RWPE2 (cell line): ENCODE measurements at regions not wholly inside any gene's neighbourhood (a gene's known extent, or its start where the extent isn't known, plus 50 kb on each side); places are given as distances from the start of the nearest gene placed in this dataset.

ENCODE experiments used
- ATAC-seq: fragments of 200-7000 bp; cut with Tn5 transposase; 3 replicates; pipeline ENCODE4 v1.9.1; 2021; ENCODE audit warnings: low read depth
- DNase-seq: peaks from one replicate; pipeline ENCODE4 v3.0.0-alpha.2; 2020; ENCODE audit warnings: low spot score
- H3K27ac ChIP-seq: fragments of 450-650 bp; 2 replicates; pipeline ENCODE4 v1.5.1; 2017; ENCODE audit warnings: mild to moderate bottlenecking; ENCODE audit not compliant: poor library complexity, severe bottlenecking
- H3K27me3 ChIP-seq: fragments of 250-450 bp; sonication (Bioruptor Pico); 2 replicates; pipeline ENCODE4 v1.5.1; 2021; ENCODE audit warnings: mild to moderate bottlenecking, moderate library complexity; ENCODE audit not compliant: insufficient read depth, poor library complexity, severe bottlenecking
- H3K36me3 ChIP-seq: fragments of 250-450 bp; sonication (Bioruptor Pico); 2 replicates; pipeline ENCODE4 v1.5.1; 2020; ENCODE audit warnings: low read depth, mild to moderate bottlenecking, moderate library complexity
- H3K4me1 ChIP-seq: fragments of 250-450 bp; sonication (Bioruptor Pico); 2 replicates; pipeline ENCODE4 v1.5.1; 2021; ENCODE audit warnings: mild to moderate bottlenecking, moderate library complexity; ENCODE audit not compliant: insufficient read depth, poor library complexity, severe bottlenecking
- H3K4me3 ChIP-seq: fragments of 250-450 bp; sonication (Bioruptor Pico); 2 replicates; pipeline ENCODE4 v1.5.1; 2021; ENCODE audit warnings: mild to moderate bottlenecking, moderate library complexity; ENCODE audit not compliant: severe bottlenecking
- H3K9me3 ChIP-seq: fragments of 250-450 bp; sonication (Bioruptor Pico); 2 replicates; pipeline ENCODE4 v1.5.1; 2021; ENCODE audit warnings: mild to moderate bottlenecking, moderate library complexity; ENCODE audit not compliant: severe bottlenecking
- CTCF ChIP-seq: fragments of 450-650 bp; IDR thresholded peaks from one replicate; pipeline ENCODE4 v1.5.1; 2017; ENCODE audit warnings: mild to moderate bottlenecking, moderate library complexity; ENCODE audit not compliant: poor library complexity, severe bottlenecking

GRCh38 chr4:36003051-36003450 is 241.3 kb downstream of the ARAP2 start:
- Histone ChIP-seq H3K4me1 (peaks cover 21% of the 10 kb centered on the region), H3K27ac (no peak overlapping the region), H3K36me3 (no peaks in the 10 kb centered on the region), H3K4me3 (no peak overlapping the region), H3K27me3 (no peaks in the 10 kb centered on the region), H3K9me3 (no peaks in the 10 kb centered on the region)
- DNase-seq (no peak), ATAC-seq (no peak)
- TF ChIP-seq CTCF = no peak

DNA sequence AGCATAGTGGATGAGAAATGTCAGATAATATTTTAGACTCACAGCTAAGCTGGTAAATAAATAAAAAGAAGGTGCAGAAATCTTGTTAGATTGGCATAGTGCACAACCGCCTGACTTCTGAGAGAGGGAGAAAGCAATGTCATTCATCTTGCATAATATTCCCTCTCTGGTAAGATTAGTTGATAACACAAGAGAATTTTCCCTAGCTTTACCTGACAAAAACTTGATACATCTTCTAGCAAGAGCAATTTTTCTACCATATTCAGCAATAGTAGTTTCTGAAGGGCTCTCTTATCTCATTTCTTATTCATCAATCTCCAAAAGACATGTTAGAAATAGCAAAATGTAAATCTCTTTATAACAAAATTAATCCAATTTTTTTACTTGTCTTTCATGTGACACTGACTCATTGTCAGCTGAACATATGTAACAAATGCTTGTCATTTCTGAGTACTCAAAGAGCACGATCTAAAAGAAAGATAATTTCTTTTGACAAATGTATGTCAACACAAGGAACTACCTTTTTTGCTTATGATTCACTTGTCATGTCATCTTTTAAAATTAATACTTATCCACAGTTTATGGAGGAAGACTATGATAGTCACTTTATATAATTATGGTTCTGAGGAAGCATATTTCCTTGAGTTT is 240.0 kb downstream of the ARAP2 start:
- no peak for ATAC-seq
- Histone ChIP-seq H3K4me3 (no peak overlapping the region), H3K27me3 (no peaks in the 10 kb centered on the region), H3K9me3 (no peaks in the 10 kb centered on the region), H3K36me3 (no peaks in the 10 kb centered on the region), H3K27ac (no peak overlapping the region), H3K4me1 (peaks cover 21% of the 10 kb centered on the region)
- no peak for DNase-seq
- no peak for TF ChIP-seq CTCF

- Histone ChIP-seq H3K36me3 (no peaks in the 10 kb centered on the region), H3K4me1 (peaks cover 21% of the 10 kb centered on the region), H3K9me3 (no peaks in the 10 kb centered on the region), H3K4me3 (no peak overlapping the region), H3K27me3 (no peaks in the 10 kb centered on the region), H3K27ac (peak overlapping the region; percentile 32)
- TF ChIP-seq CTCF = no peak
- DNase-seq = no peak
- ATAC-seq = peak; percentile 99
Measured at GRCh38 chr4:36006226-36006625, 238.1 kb downstream of the ARAP2 start.

GRCh38 chr4:36010397-36010929 is 233.9 kb downstream of the ARAP2 start:
- H3K4me3 ChIP-seq = no peak overlapping the region
- H3K36me3 ChIP-seq = no peaks in the 10 kb centered on the region
- DNase-seq (no peak), ATAC-seq (no peak)
- peaks cover 10% of the 10 kb centered on the region for H3K4me1 ChIP-seq
- H3K27ac ChIP-seq = no peak overlapping the region
- TF ChIP-seq CTCF = no peak
- H3K9me3 ChIP-seq = no peaks in the 10 kb centered on the region
- H3K27me3 ChIP-seq = no peaks in the 10 kb centered on the region

GRCh38 chr4:36011381-36011780 is 232.9 kb downstream of the ARAP2 start:
- ATAC-seq (no peak), DNase-seq (no peak)
- no peak overlapping the region for H3K4me3 ChIP-seq
- no peak overlapping the region for H3K27ac ChIP-seq
- no peaks in the 10 kb centered on the region for H3K36me3 ChIP-seq
- TF ChIP-seq CTCF = no peak
- peaks cover 4% of the 10 kb centered on the region for H3K4me1 ChIP-seq
- no peaks in the 10 kb centered on the region for H3K27me3 ChIP-seq
- H3K9me3 ChIP-seq = no peaks in the 10 kb centered on the region
